ENCODE measurements at regions not wholly inside any gene's neighbourhood (a gene's known extent, or its start where the extent isn't known, plus 50 kb on each side); places are given as distances from the start of the nearest gene placed in this dataset.

- TF ChIP-seq PHF21A (CRISPR knock-in tag; IDR thresholded peaks at IDR 0.05) (no peak), ARNT (IDR thresholded peaks at IDR 0.05) (no peak), ATRX (CRISPR knock-in tag; IDR thresholded peaks at IDR 0.05; ENCODE audit: borderline replicate concordance) (no peak), FOXP4 (CRISPR knock-in tag; IDR thresholded peaks at IDR 0.05) (no peak), RBAK (CRISPR knock-in tag; IDR thresholded peaks at IDR 0.05) (no peak), USF2 (IDR thresholded peaks at IDR 0.05; ENCODE audit: low read depth, low read length) (no peak), USF2 (CRISPR knock-in tag; IDR thresholded peaks at IDR 0.05; ENCODE audit: borderline replicate concordance) (peak; percentile 56; the same call in 1 of the 2 replicates), ZNF317 (CRISPR knock-in tag; IDR thresholded peaks at IDR 0.05) (no peak), ZNF431 (CRISPR knock-in tag; IDR thresholded peaks at IDR 0.05; ENCODE audit: borderline replicate concordance, low read depth) (no peak), FOXP1 (IDR thresholded peaks at IDR 0.05) (no peak), FOXP1 (CRISPR knock-in tag; IDR thresholded peaks at IDR 0.05) (peak; percentile 8; the same call in 1 of the 2 replicates), SIX1 (CRISPR knock-in tag; IDR thresholded peaks at IDR 0.05; ENCODE audit: borderline replicate concordance) (no peak), IRX3 (CRISPR knock-in tag; IDR thresholded peaks at IDR 0.05; ENCODE audit: borderline replicate concordance, low read depth) (no peak), ZNF883 (CRISPR knock-in tag; IDR thresholded peaks at IDR 0.05; ENCODE audit: not compliant biosample characterization) (no peak), E2F5 (CRISPR knock-in tag; conservative IDR thresholded peaks at IDR 0.05) (no peak), BORCS8-MEF2B (CRISPR knock-in tag; IDR thresholded peaks at IDR 0.05) (no peak), RAD51 (IDR thresholded peaks at IDR 0.05; ENCODE audit: borderline replicate concordance) (no peak), ARID5B (CRISPR knock-in tag; IDR thresholded peaks at IDR 0.05) (0 out of 2 replicates have a peak, but pooled peaks have one; percentile 41), DMAP1 (CRISPR knock-in tag; IDR thresholded peaks at IDR 0.05) (no peak), SAP130 (CRISPR knock-in tag; IDR thresholded peaks at IDR 0.05; ENCODE audit: low read depth) (peak; percentile 42; the same call in 1 of the 2 replicates), ETV5 (CRISPR knock-in tag; IDR thresholded peaks at IDR 0.05; ENCODE audit: borderline replicate concordance) (peak; percentile 21; the same call in 1 of the 2 replicates), MED1 (CRISPR knock-in tag; IDR thresholded peaks at IDR 0.05) (peak; percentile 84)
These were observed 71.1 kb upstream of the ERRFI1 start (continued) for GRCh38 chr1:8097077-8097799.
